WTC11 (cell line): ENCODE measurements at regions not wholly inside any gene's neighbourhood (a gene's known extent, or its start where the extent isn't known, plus 50 kb on each side); places are given as distances from the start of the nearest gene placed in this dataset.

Source experiments
- ATAC-seq: fragments of 200-7000 bp; cut with Tn5 transposase; 2 replicates; pipeline ENCODE4 v1.10.0; 2021; ENCODE audit warnings: mild to moderate bottlenecking, moderate library complexity
- CTCF ChIA-PET: fragments of 300-600 bp; sonication (Branson Sonifier 250); formaldehyde crosslinking; loops from one replicate; lab custom pipeline; 2021; ENCODE audit warnings: antibody characterized with exemption; lab: Charles Lee
- POLR2A ChIA-PET: fragments of 350-600 bp; sonication (Branson Sonifier 250); formaldehyde crosslinking; loops from one replicate; lab custom pipeline; 2021; ENCODE audit warnings: antibody characterized with exemption; lab: Charles Lee
- DNase-seq: peaks from one replicate; pipeline ENCODE4 v3.0.0; 2021; ENCODE audit warnings: low spot score
- H3K27ac Mint-ChIP-seq: 2 replicates; pipeline ENCODE4 v1.8.0; 2021; ENCODE audit warnings: mixed read lengths
- H3K27me3 Mint-ChIP-seq: 2 replicates; pipeline ENCODE4 v1.8.0; 2021; ENCODE audit warnings: low read depth, mild to moderate bottlenecking, moderate library complexity, mixed read lengths
- H3K36me3 Mint-ChIP-seq: 2 replicates; pipeline ENCODE4 v1.8.0; 2021; ENCODE audit warnings: mixed read lengths
- H3K4me1 Mint-ChIP-seq: 2 replicates; pipeline ENCODE4 v1.8.0; 2022; ENCODE audit warnings: mixed read lengths
- H3K4me3 Mint-ChIP-seq: 2 replicates; pipeline ENCODE4 v1.8.0; 2021; ENCODE audit warnings: mild to moderate bottlenecking, moderate library complexity, mixed read lengths
- H3K9me3 Mint-ChIP-seq: 2 replicates; pipeline ENCODE4 v1.8.0; 2021; ENCODE audit warnings: mixed read lengths
- AFF4 ChIP-seq: sonication (generic); formaldehyde crosslinking; IDR thresholded peaks from 2 replicates; pipeline ENCODE4 v1.8.1; 2023; ENCODE audit warnings: mild to moderate bottlenecking, missing genetic modification reagents, borderline replicate concordance
- ATF1 ChIP-seq: sonication (generic); formaldehyde crosslinking; IDR thresholded peaks from 2 replicates; pipeline ENCODE4 v1.8.1; 2023; ENCODE audit warnings: mild to moderate bottlenecking, moderate library complexity, missing genetic modification reagents
- ATF3 ChIP-seq: sonication (generic); formaldehyde crosslinking; conservative IDR thresholded peaks from 2 replicates; pipeline ENCODE4 v1.8.1; 2022; ENCODE audit warnings: mild to moderate bottlenecking, missing genetic modification reagents
- CDX4 ChIP-seq: fragments of 250-450 bp; sonication (Bioruptor Pico); IDR thresholded peaks from 2 replicates; pipeline ENCODE4 v1.9.0; 2021; ENCODE audit warnings: moderate library complexity, mild to moderate bottlenecking, inconsistent platforms, borderline replicate concordance
- ELF4 ChIP-seq: sonication (generic); formaldehyde crosslinking; IDR thresholded peaks from 2 replicates; pipeline ENCODE4 v1.8.1; 2022; ENCODE audit warnings: low read depth, mild to moderate bottlenecking, moderate library complexity, missing genetic modification reagents
- ESRRA ChIP-seq: sonication (generic); formaldehyde crosslinking; IDR thresholded peaks from 2 replicates; pipeline ENCODE4 v1.8.1; 2022; ENCODE audit warnings: mild to moderate bottlenecking, missing genetic modification reagents, borderline replicate concordance
- FOXJ3 ChIP-seq: sonication (generic); formaldehyde crosslinking; IDR thresholded peaks from 2 replicates; pipeline ENCODE4 v1.9.0; 2021; ENCODE audit warnings: missing genetic modification reagents, mild to moderate bottlenecking, borderline replicate concordance
- FOXK1 ChIP-seq: sonication (generic); formaldehyde crosslinking; IDR thresholded peaks from 2 replicates; pipeline ENCODE4 v1.8.0; 2022; ENCODE audit warnings: mild to moderate bottlenecking, moderate library complexity, missing genetic modification reagents
- FOXP1 ChIP-seq: sonication (generic); formaldehyde crosslinking; IDR thresholded peaks from 2 replicates; pipeline ENCODE4 v1.8.0; 2022; ENCODE audit warnings: missing genetic modification reagents, mild to moderate bottlenecking, moderate library complexity, borderline replicate concordance
- JUN ChIP-seq: sonication (generic); formaldehyde crosslinking; IDR thresholded peaks from 2 replicates; pipeline ENCODE4 v1.8.0; 2023; ENCODE audit warnings: mild to moderate bottlenecking, missing genetic modification reagents
- NFYB ChIP-seq: sonication (generic); formaldehyde crosslinking; conservative IDR thresholded peaks from 2 replicates; pipeline ENCODE4 v1.8.0; 2022; ENCODE audit warnings: low read depth, missing genetic modification reagents
- NR1H2 ChIP-seq: sonication (generic); formaldehyde crosslinking; IDR thresholded peaks from 2 replicates; pipeline ENCODE4 v1.9.0; 2021; ENCODE audit warnings: mild to moderate bottlenecking, moderate library complexity, missing genetic modification reagents
- PREB ChIP-seq: sonication (generic); formaldehyde crosslinking; IDR thresholded peaks from 2 replicates; pipeline ENCODE4 v1.8.1; 2022; ENCODE audit warnings: mild to moderate bottlenecking, missing genetic modification reagents, moderate library complexity, borderline replicate concordance
- SMAD3 ChIP-seq: sonication (generic); formaldehyde crosslinking; IDR thresholded peaks from 2 replicates; pipeline ENCODE4 v1.8.0; 2022; ENCODE audit warnings: missing genetic modification reagents, mild to moderate bottlenecking, borderline replicate concordance
- TCF7 ChIP-seq: sonication (generic); formaldehyde crosslinking; IDR thresholded peaks from 2 replicates; pipeline ENCODE4 v1.8.0; 2022; ENCODE audit warnings: mild to moderate bottlenecking, low read depth, missing genetic modification reagents, moderate library complexity
- ZBTB21 ChIP-seq: sonication (generic); formaldehyde crosslinking; IDR thresholded peaks from 2 replicates; pipeline ENCODE4 v1.8.1; 2023; ENCODE audit warnings: mild to moderate bottlenecking, missing genetic modification reagents, borderline replicate concordance
- ZNF416 ChIP-seq: fragments of 250-450 bp; sonication (Bioruptor Pico); IDR thresholded peaks from 2 replicates; pipeline ENCODE4 v1.9.0; 2021; ENCODE audit warnings: mild to moderate bottlenecking, inconsistent platforms

- Mint-ChIP-seq H3K27me3 (no peaks in the 10 kb centered on the region), H3K36me3 (no peaks in the 10 kb centered on the region)
- CTCF ChIA-PET: no interaction called here
- TF ChIP-seq ATF1 (CRISPR knock-in tag) (no peak), ESRRA (CRISPR knock-in tag) (no peak), TCF7 (CRISPR knock-in tag) (no peak), ZBTB21 (CRISPR knock-in tag) (no peak), CDX4 (CRISPR knock-in tag) (no peak), FOXK1 (CRISPR knock-in tag) (no peak), ZNF416 (no peak), NR1H2 (no peak), JUN (CRISPR knock-in tag) (no peak), NFYB (CRISPR knock-in tag) (no peak), ELF4 (no peak), AFF4 (CRISPR knock-in tag) (no peak), PREB (no peak), FOXJ3 (CRISPR knock-in tag) (no peak), SMAD3 (CRISPR knock-in tag) (no peak), ATF3 (CRISPR knock-in tag) (no peak)
- TF ChIP-seq, all 79 proteins: peak for 0
- Mint-ChIP-seq H3K4me3 (no peak overlapping the region), H3K4me1 (no peaks in the 10 kb centered on the region), H3K9me3 (peaks cover 26% of the 10 kb centered on the region), H3K27ac (no peak overlapping the region)
- no peak for ATAC-seq
- DNase-seq: no peak
- POLR2A ChIA-PET: interaction anchor here (0.7 kb wide), 1 partner anchor 1406 kb away, joined by 3 read pairs; no protein-coding TSS in a partner anchor
Observed at GRCh38 chr6:48983377-48983776, 479.7 kb downstream of the MMUT start.

GRCh38 chr6:48979806-48980205, 483.2 kb downstream of the MMUT start:
- TF ChIP-seq TCF7 (CRISPR knock-in tag) (no peak), NFYB (CRISPR knock-in tag) (no peak), SMAD3 (CRISPR knock-in tag) (no peak)
- DNase-seq: no peak
- no peaks in the 10 kb centered on the region for H3K4me1 Mint-ChIP-seq
- POLR2A ChIA-PET: no interaction called here
- CTCF ChIA-PET: no interaction called here
- no peak for ATAC-seq
- no peaks in the 10 kb centered on the region for H3K27me3 Mint-ChIP-seq
- peaks cover 16% of the 10 kb centered on the region for H3K9me3 Mint-ChIP-seq
- H3K36me3 Mint-ChIP-seq: no peaks in the 10 kb centered on the region
- no peak overlapping the region for H3K4me3 Mint-ChIP-seq
- no peak overlapping the region for H3K27ac Mint-ChIP-seq

- ChIA-PET CTCF (no interaction called here), POLR2A (no interaction called here)
- no peaks in the 10 kb centered on the region for H3K27me3 Mint-ChIP-seq
Observed at GRCh38 chr6:48979085-48979484, 484.0 kb downstream of the MMUT start.

More at GRCh38 chr6:48979085-48979484, 484.0 kb downstream of the MMUT start:
- no peak overlapping the region for H3K27ac Mint-ChIP-seq
- no peaks in the 10 kb centered on the region for H3K36me3 Mint-ChIP-seq
- TF ChIP-seq ESRRA (CRISPR knock-in tag) (no peak), FOXP1 (no peak)
- TF ChIP-seq, all 79 proteins: peak for 0
- DNase-seq: no peak
- peaks cover 13% of the 10 kb centered on the region for H3K9me3 Mint-ChIP-seq
- no peak for ATAC-seq
- no peak overlapping the region for H3K4me3 Mint-ChIP-seq
- H3K4me1 Mint-ChIP-seq: no peaks in the 10 kb centered on the region
